MM.1S (cell line): ENCODE measurements at regions not wholly inside any gene's neighbourhood (a gene's known extent, or its start where the extent isn't known, plus 50 kb on each side); places are given as distances from the start of the nearest gene placed in this dataset.

Source experiments
- CTCF ChIP-seq: fragments of 300-600 bp; sonication (generic); IDR thresholded peaks from 2 replicates; pipeline ENCODE4 v1.5.1; 2016; ENCODE audit warnings: antibody characterized with exemption, low read length, mixed read lengths
- EZH2 ChIP-seq: fragments of 300-600 bp; sonication (generic); optimal IDR thresholded peaks from 2 replicates; pipeline ENCODE3; 2017; ENCODE audit warnings: low read depth, mild to moderate bottlenecking, antibody characterized with exemption, low read length, mixed read lengths
- EZH2phosphoT487 ChIP-seq: fragments of 300-600 bp; sonication (generic); IDR thresholded peaks from 2 replicates; pipeline ENCODE4 v1.6.1; 2018; ENCODE audit warnings: antibody characterized with exemption, low read length

DNA sequence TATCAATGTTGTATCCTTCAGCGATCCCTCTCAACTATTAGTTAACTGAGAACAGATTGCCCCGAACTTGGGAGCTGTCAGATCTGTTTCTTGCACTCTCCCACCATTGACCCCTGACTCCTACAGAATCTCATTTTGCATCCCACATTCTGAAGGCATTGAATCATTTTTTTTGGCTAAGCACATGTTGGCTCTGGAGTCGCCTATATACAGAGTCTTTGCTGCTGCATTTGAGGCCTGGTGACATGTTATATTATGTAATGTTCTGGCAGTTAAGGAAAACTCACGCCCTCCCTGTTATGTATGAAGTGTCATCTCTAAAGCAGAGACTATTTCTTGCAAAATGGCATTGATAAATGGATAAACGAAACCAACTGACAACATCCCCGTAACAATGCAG, 159.2 kb upstream of the ITGB1 start:
- TF ChIP-seq EZH2 (no peak), CTCF (no peak), EZH2phosphoT487 (no peak)
